Epithelial cell of proximal tubule (primary cell): ENCODE measurements at regions not wholly inside any gene's neighbourhood (a gene's known extent, or its start where the extent isn't known, plus 50 kb on each side); places are given as distances from the start of the nearest gene placed in this dataset.

Experiments used
- DNase-seq: peaks from one replicate; pipeline ENCODE4 v3.0.0-alpha.2; 2011; ENCODE audit warnings: low read depth
- H3K4me3 ChIP-seq: 2 replicates; pipeline ENCODE4 v1.5.1; 2011; ENCODE audit warnings: low read depth, mild to moderate bottlenecking, low read length
- CTCF ChIP-seq: conservative IDR thresholded peaks from 2 replicates; pipeline ENCODE4 v1.5.1; 2012; ENCODE audit warnings: low read depth, mild to moderate bottlenecking, low read length

- H3K4me3 ChIP-seq: no peak overlapping the region
- no peak for TF ChIP-seq CTCF
- no peak for DNase-seq
Measured at GRCh38 chr6:1111361-1111760, 200.5 kb upstream of the FOXQ1 start.

- TF ChIP-seq CTCF: no peak
- DNase-seq: no peak
- no peak overlapping the region for H3K4me3 ChIP-seq
Measured at GRCh38 chr6:1110941-1111349, 201.0 kb upstream of the FOXQ1 start.

GRCh38 chr6:1110164-1110563, 201.7 kb upstream of the FOXQ1 start:
- no peak overlapping the region for H3K4me3 ChIP-seq
- no peak for DNase-seq
- no peak for TF ChIP-seq CTCF

GRCh38 chr6:1109134-1109533, 202.8 kb upstream of the FOXQ1 start:
- no peak for TF ChIP-seq CTCF
- H3K4me3 ChIP-seq: no peak overlapping the region
- no peak for DNase-seq

GRCh38 chr6:1108198-1108597, 203.7 kb upstream of the FOXQ1 start:
- TF ChIP-seq CTCF: no peak
- H3K4me3 ChIP-seq: no peak overlapping the region
- no peak for DNase-seq

- DNase-seq: no peak
- no peak for TF ChIP-seq CTCF
Measured at GRCh38 chr6:1107578-1107977, 204.3 kb upstream of the FOXQ1 start.

GRCh38 chr6:1105833-1106400, 206.0 kb upstream of the FOXQ1 start:
- no peak for TF ChIP-seq CTCF
- DNase-seq: no peak
- no peak overlapping the region for H3K4me3 ChIP-seq

More at GRCh38 chr6:1107578-1107977, 204.3 kb upstream of the FOXQ1 start:
- no peak overlapping the region for H3K4me3 ChIP-seq
